Vagina (tissue), 2 donors: ENCODE measurements at regions not wholly inside any gene's neighbourhood (a gene's known extent, or its start where the extent isn't known, plus 50 kb on each side); places are given as distances from the start of the nearest gene placed in this dataset.
"Not testable (repeated sequence)": the region's sequence is repeated elsewhere in the genome, so short reads cannot be mapped to it uniquely, and the experiment has no call there.

Source experiments
- DNase-seq, 2 donors: peaks; one replicate each; pipeline ENCODE4 v3.0.0-alpha.2; 2017; ENCODE audit errors: extremely low spot score in 2 of 2
- H3K27ac ChIP-seq: fragments of 200-600 bp; sonication (generic); one replicate; pipeline ENCODE4 v1.5.1; 2019
- H3K27me3 ChIP-seq: fragments of 200-600 bp; sonication (generic); one replicate; pipeline ENCODE4 v1.5.1; 2019
- H3K36me3 ChIP-seq, 2 donors: fragments of 200-600 bp; sonication (generic); one replicate each; pipeline ENCODE4 v1.5.1; 2017 to 2019
- H3K4me1 ChIP-seq: fragments of 200-600 bp; sonication (generic); one replicate; pipeline ENCODE4 v1.5.1; 2019
- H3K4me3 ChIP-seq, 2 donors: fragments of 200-600 bp; sonication (generic); 1 replicate in 1 of 2; 2 replicates in 1 of 2; pipeline ENCODE4 v1.5.1; 2016 to 2019
- H3K9me3 ChIP-seq: fragments of 200-600 bp; sonication (generic); one replicate; pipeline ENCODE4 v1.5.1; 2019
- CTCF ChIP-seq, 3 experiments: fragments of 450-650 bp in 2 of 3; fragments of 200-600 bp in 1 of 3; sonication (generic) in 1 of 3; IDR thresholded peaks; one replicate each; pipeline ENCODE4 v1.5.1; 2017 to 2019; ENCODE audit warnings: antibody characterized with exemption in 3 of 3, mild to moderate bottlenecking in 2 of 3, moderate library complexity in 2 of 3
- POLR2A ChIP-seq, 2 donors: fragments of 450-650 bp; IDR thresholded peaks; one replicate each; pipeline ENCODE4 v1.6.1; 2017; ENCODE audit warnings: antibody characterized with exemption in 2 of 2, mild to moderate bottlenecking in 2 of 2, moderate library complexity in 2 of 2
- POLR2AphosphoS5 ChIP-seq, 2 donors: sonication (generic); formaldehyde crosslinking; IDR thresholded peaks; one replicate each; pipeline ENCODE4 v1.9.0; 2017; ENCODE audit warnings: antibody characterized with exemption in 2 of 2, mild to moderate bottlenecking in 2 of 2, low read depth in 1 of 2; ENCODE audit not compliant: insufficient read depth in 1 of 2
- intact Hi-C: fragments of 100-400 bp; cut with DNase I; formaldehyde crosslinking; loops from one replicate; pipeline ENCODE4 v1.15.1; 2023

GRCh38 chr18:59038295-59039039 lies 101.2 kb upstream of the SEC11C start:
- DNase-seq = no peak
- intact Hi-C loops = no loop called here
- Histone ChIP-seq H3K4me1 (peaks cover 23% of the 10 kb centered on the region), H3K27ac (no peak overlapping the region), H3K4me3 (no peak overlapping the region), H3K9me3 (no peaks in the 10 kb centered on the region), H3K36me3 (no peaks in the 10 kb centered on the region), H3K27me3 (no peaks in the 10 kb centered on the region)
- TF ChIP-seq POLR2A (IDR thresholded peaks at IDR 0.05) (no peak), CTCF (IDR thresholded peaks at IDR 0.05) (no peak), POLR2AphosphoS5 (IDR thresholded peaks at IDR 0.05; ENCODE audit: insufficient read depth in 1 of 2, low read depth in 1 of 2) (no peak)

GRCh38 chr18:59039040-59039320 lies 100.7 kb upstream of the SEC11C start:
- H3K27ac ChIP-seq, H3K9me3 ChIP-seq, H3K36me3 ChIP-seq, intact Hi-C loops, H3K27me3 ChIP-seq, DNase-seq, H3K4me3 ChIP-seq: not testable (repeated sequence)
- H3K4me1 ChIP-seq = peaks cover 23% of the 10 kb centered on the region

GRCh38 chr18:59039449-59039848 lies 100.2 kb upstream of the SEC11C start:
- H3K27ac ChIP-seq = no peak overlapping the region
- intact Hi-C loops = no loop called here
- H3K9me3 ChIP-seq = no peaks in the 10 kb centered on the region
- H3K36me3 ChIP-seq = no peaks in the 10 kb centered on the region
- H3K27me3 ChIP-seq = no peaks in the 10 kb centered on the region
- H3K4me3 ChIP-seq = no peak overlapping the region
- peaks cover 23% of the 10 kb centered on the region for H3K4me1 ChIP-seq
- DNase-seq = peak in 1 of 2 donors; percentile 61
- no peak for TF ChIP-seq POLR2AphosphoS5 (IDR thresholded peaks at IDR 0.05; ENCODE audit: insufficient read depth in 1 of 2, low read depth in 1 of 2)
- TF ChIP-seq CTCF (IDR thresholded peaks at IDR 0.05) = no peak
- no peak for TF ChIP-seq POLR2A (IDR thresholded peaks at IDR 0.05)

GRCh38 chr18:59040770-59041148 lies 98.9 kb upstream of the SEC11C start:
- peak in 1 of 2 donors; percentile 82 for DNase-seq
- peaks cover 23% of the 10 kb centered on the region for H3K4me1 ChIP-seq
- no peak overlapping the region for H3K4me3 ChIP-seq
- H3K9me3 ChIP-seq = no peaks in the 10 kb centered on the region
- intact Hi-C loops = loop anchor here (10.0 kb wide), 1 partner anchor 46 kb away; no protein-coding TSS in a partner anchor
- no peak overlapping the region for H3K27ac ChIP-seq
- H3K27me3 ChIP-seq = no peaks in the 10 kb centered on the region
- H3K36me3 ChIP-seq = no peaks in the 10 kb centered on the region
- no peak for TF ChIP-seq CTCF (IDR thresholded peaks at IDR 0.05)
- TF ChIP-seq POLR2AphosphoS5 (IDR thresholded peaks at IDR 0.05; ENCODE audit: insufficient read depth in 1 of 2, low read depth in 1 of 2) = no peak

GRCh38 chr18:59041296-59041695 lies 98.4 kb upstream of the SEC11C start:
- Histone ChIP-seq H3K36me3 (no peaks in the 10 kb centered on the region), H3K27ac (no peak overlapping the region), H3K9me3 (no peaks in the 10 kb centered on the region), H3K27me3 (no peaks in the 10 kb centered on the region), H3K4me3 (no peak overlapping the region), H3K4me1 (peaks cover 23% of the 10 kb centered on the region)
- intact Hi-C loops = loop anchor here (10.0 kb wide), 1 partner anchor 46 kb away; no protein-coding TSS in a partner anchor
- DNase-seq = peak in 1 of 2 donors; percentile 31
- no peak for TF ChIP-seq POLR2AphosphoS5 (IDR thresholded peaks at IDR 0.05; ENCODE audit: insufficient read depth in 1 of 2, low read depth in 1 of 2)
- no peak for TF ChIP-seq CTCF (IDR thresholded peaks at IDR 0.05)
